ENCODE measurements at regions not wholly inside any gene's neighbourhood (a gene's known extent, or its start where the extent isn't known, plus 50 kb on each side); places are given as distances from the start of the nearest gene placed in this dataset.

GRCh38 chr20:40359131-40359912, 329.7 kb downstream of the MAFB start:
- no peak for DNase-seq

GRCh38 chr20:40354880-40355279, 334.2 kb downstream of the MAFB start:
- no peak for DNase-seq

DNA sequence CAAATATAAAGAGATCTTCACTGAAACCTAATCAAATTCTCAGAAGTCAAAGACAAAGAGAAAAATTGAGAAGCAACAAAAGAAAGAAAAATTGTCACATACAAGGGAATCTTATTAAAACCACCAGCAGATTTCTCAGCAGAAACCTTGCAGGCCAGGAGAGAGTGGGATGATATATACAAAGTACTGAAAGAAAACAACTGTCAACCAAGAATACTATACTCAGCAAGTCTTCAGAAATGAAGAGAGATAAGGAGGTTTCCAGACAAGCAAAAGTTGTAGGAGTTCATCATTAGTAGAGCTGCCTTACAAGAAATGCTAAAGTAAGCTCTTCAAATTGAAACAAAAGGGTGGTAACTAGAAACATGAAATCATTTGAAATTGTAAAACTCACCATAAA, 345.6 kb downstream of the MAFB start:
- DNase-seq = no peak

DNA sequence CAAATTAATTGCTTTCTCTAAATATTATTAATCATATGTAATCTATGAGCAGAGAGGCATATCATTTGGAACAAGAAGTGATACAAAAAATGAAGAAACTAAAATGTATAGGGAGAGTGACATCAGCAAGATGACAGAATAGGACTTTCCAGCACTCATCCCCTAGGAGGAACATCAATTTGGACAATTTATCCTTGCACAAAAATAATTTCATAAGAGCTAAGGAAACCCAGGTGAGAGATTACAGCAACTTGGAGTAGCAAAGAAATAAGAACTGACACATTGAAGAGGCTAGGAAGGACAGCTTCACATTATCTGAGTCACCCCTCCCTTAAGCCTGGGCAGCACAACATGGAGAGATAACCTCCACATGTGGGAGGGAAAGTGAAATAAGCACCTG, 347.5 kb downstream of the MAFB start:
- no peak for DNase-seq

- peak; percentile 11 for DNase-seq
These were observed 349.2 kb downstream of the MAFB start for GRCh38 chr20:40339661-40340449.

- DNase-seq = no peak
These were observed 352.5 kb downstream of the MAFB start for GRCh38 chr20:40336533-40336932.

DNA sequence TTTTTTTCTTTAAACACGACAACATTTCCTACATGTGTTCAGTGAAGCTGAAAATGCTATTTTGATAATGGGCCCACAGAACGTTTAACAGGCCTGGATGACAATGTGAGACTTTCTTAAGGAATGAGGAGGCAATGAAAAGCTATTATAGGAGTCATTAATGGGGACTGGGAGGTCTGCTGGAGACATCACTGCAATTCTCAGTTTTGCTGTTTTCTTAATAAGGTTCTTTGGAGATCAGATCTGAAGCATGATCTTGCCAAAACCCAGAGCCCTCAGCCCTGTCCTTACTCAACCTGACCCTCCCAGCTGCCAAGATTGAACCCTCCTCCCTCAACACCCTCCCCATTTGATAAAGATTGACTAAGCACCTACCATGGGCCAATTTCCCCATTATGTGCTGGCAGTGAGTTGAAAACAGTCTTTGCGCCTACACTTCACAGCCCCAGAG, 353.1 kb downstream of the MAFB start:
- no peak for DNase-seq

GRCh38 chr20:40335437-40335836, 353.6 kb downstream of the MAFB start:
- no peak for DNase-seq

DNA sequence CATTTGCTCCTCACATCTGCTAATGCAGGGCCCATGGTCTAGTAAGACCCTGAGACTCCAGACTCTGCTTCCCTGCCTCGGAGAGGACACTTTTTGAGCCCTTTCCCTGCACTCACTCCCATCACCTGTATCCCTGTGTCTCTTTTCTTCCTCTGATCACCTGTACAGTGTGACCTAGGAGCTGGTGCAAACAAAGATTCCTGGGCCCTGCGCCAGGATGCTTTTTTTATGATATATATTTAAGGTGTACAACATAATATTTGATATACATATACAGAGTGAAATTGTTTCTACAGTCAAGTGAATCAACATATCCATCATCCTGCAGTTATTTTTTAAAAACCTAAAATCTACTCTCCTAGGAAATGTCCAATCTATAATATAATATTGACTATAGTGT, 355.4 kb downstream of the MAFB start:
- no peak for DNase-seq

DNA sequence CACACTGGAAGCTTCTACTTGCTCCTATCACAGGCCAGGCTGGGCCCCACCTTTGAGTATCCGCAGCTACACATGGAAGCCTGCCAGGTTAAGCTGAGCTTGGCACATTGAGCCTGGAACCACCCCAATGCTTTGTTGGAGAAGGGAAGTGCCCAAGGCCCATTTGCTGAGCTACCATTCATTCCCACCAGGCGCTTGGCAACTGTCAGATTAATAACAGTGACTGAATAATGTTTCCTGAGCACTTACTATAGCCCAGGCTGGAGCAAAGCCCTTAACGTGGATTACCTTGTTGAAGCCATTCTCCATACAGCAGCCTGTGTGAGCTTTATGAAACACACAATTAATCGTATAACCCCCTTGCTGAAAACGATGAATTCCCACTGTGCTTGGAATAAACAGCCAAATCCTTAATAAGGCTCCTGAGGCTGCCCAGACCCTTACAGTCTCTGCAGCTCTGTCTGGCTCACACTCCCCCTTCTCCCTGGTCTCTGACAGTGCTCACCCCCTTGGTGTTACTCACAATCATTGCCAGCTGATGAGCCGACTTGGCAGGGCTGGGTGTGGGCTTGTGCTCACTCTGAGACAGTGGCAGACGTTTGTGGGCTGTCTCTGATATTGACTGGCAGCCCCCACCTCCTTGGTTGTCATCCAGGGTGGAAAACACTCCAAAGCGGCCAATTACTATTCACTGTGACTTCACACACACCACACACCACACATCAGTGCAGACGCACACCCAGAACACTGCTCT, 357.1 kb downstream of the MAFB start:
- no peak for DNase-seq

- no peak for DNase-seq
These were observed 357.8 kb downstream of the MAFB start for GRCh38 chr20:40331249-40331648.

DNA sequence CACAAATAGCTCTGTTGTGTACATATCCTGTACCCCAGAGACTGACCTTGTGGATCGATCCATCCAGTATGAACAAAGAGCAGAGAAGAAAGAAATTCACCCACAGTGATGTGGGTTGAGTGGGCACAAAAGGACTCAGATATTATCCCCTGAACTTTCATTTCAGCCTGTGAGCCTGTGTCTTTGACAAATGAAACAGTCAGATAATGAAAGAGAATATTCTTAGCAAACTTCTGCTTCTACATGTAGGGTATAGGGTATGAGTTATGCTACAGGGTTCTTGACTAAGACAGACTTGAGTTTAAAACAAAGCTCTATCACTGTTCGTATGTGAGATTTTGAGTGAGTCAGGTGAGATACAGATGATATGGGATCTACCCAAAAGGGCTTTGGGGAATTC, 359.7 kb downstream of the MAFB start:
- no peak for DNase-seq

GRCh38 chr20:40326784-40327183, 362.3 kb downstream of the MAFB start:
- no peak for DNase-seq

- no peak for DNase-seq
These were observed 363.9 kb downstream of the MAFB start for GRCh38 chr20:40325006-40325568.

GRCh38 chr20:40323361-40323794, 365.7 kb downstream of the MAFB start:
- DNase-seq = no peak

DNA sequence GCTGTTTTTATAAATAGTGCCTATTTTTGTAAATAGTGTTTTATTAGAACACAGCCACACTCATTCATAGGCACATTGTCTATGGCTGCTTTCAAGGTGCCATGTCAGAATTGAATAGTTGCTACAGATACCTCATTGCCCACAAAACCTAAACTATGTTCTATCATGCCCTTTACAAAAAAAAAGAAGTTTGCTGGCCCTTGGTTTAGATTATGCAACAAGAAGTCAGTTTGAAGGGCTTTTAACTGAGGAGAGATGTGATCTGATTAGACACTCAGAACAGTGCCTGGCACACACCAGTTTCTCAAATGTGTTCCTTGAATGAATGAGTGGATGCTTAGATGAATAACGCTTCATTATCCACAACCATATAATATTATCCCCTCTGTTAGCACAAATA, 366.1 kb downstream of the MAFB start:
- no peak for DNase-seq

DNA sequence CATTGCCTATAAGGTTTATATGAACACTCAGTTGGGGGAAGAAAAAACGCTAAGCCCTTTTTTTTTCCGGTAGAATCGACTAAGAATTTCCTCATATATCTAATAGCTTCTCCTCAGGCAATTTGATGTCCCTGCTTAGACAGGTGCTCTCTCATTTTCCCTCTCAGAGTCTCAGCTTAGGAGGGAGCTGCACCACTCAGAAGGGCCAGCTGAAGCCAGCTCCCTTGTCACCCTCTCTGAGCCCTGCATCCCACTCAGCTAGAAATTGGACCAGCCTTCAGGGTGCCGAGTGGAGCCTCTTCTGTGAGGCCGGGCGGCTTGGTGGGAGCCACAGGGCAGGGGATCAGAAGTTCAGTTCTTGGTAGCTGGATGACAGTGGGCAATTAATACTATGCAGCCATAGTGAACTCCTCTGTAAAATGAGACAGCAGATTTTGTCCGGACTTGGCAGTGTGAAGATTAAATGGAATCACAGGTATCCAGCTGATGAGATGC, 368.5 kb downstream of the MAFB start:
- no peak for DNase-seq

DNA sequence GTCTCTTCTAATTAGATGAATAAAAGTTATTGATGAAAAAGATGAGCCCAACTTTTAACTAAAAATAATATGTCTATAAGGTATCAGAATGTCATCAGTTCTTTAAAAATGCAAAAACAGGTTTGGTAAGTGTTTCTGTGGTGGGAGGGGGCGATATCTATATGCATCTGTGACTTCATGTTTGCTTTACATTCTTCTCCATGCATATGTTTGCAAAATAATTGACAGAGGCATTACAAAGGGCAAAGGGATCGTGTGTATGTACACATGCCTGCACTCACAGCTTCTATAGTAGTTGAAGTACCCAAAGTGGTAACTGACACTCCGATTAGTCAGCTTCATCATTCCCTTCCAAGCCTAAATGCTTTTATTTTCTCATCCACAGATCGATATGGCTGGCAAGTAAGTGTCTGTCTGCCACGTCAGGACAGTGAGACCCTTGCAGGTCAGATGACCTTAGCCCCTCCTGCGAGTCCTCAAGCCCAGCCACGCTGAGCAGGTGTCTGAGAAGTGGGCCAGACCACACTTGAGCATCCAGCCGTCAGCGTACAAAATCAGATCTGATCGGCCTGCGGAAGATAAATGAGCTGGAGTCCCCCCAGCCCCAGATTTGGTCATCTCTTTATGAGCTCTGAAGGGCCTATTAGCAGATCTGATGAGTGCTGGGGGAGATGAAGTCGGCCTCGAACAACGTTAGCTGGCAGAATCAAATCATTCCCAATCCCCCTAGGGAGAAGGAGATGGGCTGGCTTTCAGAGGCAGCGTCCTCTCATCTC, 369.1 kb downstream of the MAFB start:
- DNase-seq = no peak

DNA sequence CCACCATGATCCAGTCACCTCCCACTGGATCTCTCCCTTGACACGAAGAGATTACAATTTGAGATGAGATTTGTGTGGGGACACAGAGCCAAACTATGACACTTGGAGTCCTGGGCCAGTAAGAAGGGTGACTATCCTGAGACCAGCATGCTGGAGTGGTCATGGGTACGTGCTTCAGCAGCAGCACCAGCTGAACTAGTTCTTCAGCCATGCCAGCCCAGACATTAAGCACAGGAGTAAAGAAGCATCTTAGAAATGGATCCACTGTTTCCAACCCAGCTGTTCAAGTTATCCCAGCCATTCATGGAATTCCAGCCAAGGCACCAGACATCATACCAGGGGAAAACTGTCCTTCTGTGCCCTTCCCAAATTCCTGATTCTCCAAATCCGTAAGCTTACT, 370.0 kb downstream of the MAFB start:
- no peak for DNase-seq

DNA sequence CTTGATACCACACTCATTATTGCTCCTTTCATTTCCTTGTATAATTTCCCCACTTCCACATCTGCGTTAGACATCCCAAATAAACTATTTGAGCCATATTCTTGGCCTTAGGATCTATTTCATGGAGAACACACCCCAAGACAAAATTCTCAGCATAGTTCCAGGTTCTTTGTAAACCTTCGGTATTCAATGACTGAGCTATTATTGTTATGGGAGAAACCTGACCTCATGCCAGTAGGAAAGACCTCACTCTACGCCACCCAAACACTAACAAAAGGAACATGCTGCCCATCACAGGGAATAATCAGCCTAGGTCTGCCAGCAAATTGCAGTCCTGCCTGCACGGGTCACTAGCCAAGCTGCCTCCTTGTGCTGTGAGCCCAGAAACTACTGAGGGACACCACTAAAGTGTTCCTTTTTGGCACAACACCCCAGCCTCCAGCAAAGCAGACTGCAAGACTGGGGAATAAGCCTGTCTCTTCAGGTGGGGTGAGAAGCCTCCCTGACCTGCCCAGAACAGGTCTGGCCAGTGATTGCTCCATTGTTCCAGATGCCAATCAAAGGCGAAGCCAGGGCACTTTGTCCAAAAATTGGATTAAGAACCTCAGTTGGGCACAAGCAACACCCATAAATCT, 371.8 kb downstream of the MAFB start:
- DNase-seq = no peak

GRCh38 chr20:40314278-40314677, 374.8 kb downstream of the MAFB start:
- no peak for DNase-seq

- DNase-seq = no peak
These were observed 375.3 kb downstream of the MAFB start for GRCh38 chr20:40313730-40314129.

All from CD4-positive, alpha-beta T cell treated with Interleukin-12 subunit alpha and Interleukin-12 subunit beta, for 1 hour (primary cell).